WTC11 (cell line): ENCODE measurements at regions not wholly inside any gene's neighbourhood (a gene's known extent, or its start where the extent isn't known, plus 50 kb on each side); places are given as distances from the start of the nearest gene placed in this dataset.

Source experiments
- ATAC-seq: fragments of 200-7000 bp; cut with Tn5 transposase; 2 replicates; pipeline ENCODE4 v1.10.0; 2021; ENCODE audit warnings: mild to moderate bottlenecking, moderate library complexity
- CTCF ChIA-PET: fragments of 300-600 bp; sonication (Branson Sonifier 250); formaldehyde crosslinking; loops from one replicate; lab custom pipeline; 2021; ENCODE audit warnings: antibody characterized with exemption; lab: Charles Lee
- POLR2A ChIA-PET: fragments of 350-600 bp; sonication (Branson Sonifier 250); formaldehyde crosslinking; loops from one replicate; lab custom pipeline; 2021; ENCODE audit warnings: antibody characterized with exemption; lab: Charles Lee
- DNase-seq: peaks from one replicate; pipeline ENCODE4 v3.0.0; 2021; ENCODE audit warnings: low spot score
- H3K27ac Mint-ChIP-seq: 2 replicates; pipeline ENCODE4 v1.8.0; 2021; ENCODE audit warnings: mixed read lengths
- H3K27me3 Mint-ChIP-seq: 2 replicates; pipeline ENCODE4 v1.8.0; 2021; ENCODE audit warnings: low read depth, mild to moderate bottlenecking, moderate library complexity, mixed read lengths
- H3K36me3 Mint-ChIP-seq: 2 replicates; pipeline ENCODE4 v1.8.0; 2021; ENCODE audit warnings: mixed read lengths
- H3K4me1 Mint-ChIP-seq: 2 replicates; pipeline ENCODE4 v1.8.0; 2022; ENCODE audit warnings: mixed read lengths
- H3K4me3 Mint-ChIP-seq: 2 replicates; pipeline ENCODE4 v1.8.0; 2021; ENCODE audit warnings: mild to moderate bottlenecking, moderate library complexity, mixed read lengths
- H3K9me3 Mint-ChIP-seq: 2 replicates; pipeline ENCODE4 v1.8.0; 2021; ENCODE audit warnings: mixed read lengths
- ARID4B ChIP-seq: sonication (generic); formaldehyde crosslinking; IDR thresholded peaks from 2 replicates; pipeline ENCODE4 v1.8.0; 2023; ENCODE audit warnings: missing genetic modification reagents, mild to moderate bottlenecking, borderline replicate concordance
- ATF1 ChIP-seq: sonication (generic); formaldehyde crosslinking; IDR thresholded peaks from 2 replicates; pipeline ENCODE4 v1.8.1; 2023; ENCODE audit warnings: mild to moderate bottlenecking, moderate library complexity, missing genetic modification reagents
- ATF2 ChIP-seq: sonication (generic); formaldehyde crosslinking; IDR thresholded peaks from 2 replicates; pipeline ENCODE4 v1.8.1; 2022; ENCODE audit warnings: low read depth, missing genetic modification reagents, borderline replicate concordance
- ATF3 ChIP-seq: sonication (generic); formaldehyde crosslinking; conservative IDR thresholded peaks from 2 replicates; pipeline ENCODE4 v1.8.1; 2022; ENCODE audit warnings: mild to moderate bottlenecking, missing genetic modification reagents
- E2F4 ChIP-seq: sonication (generic); formaldehyde crosslinking; IDR thresholded peaks from 2 replicates; pipeline ENCODE4 v1.8.1; 2022; ENCODE audit warnings: low read depth, mild to moderate bottlenecking, moderate library complexity, missing genetic modification reagents, borderline replicate concordance
- EMX1 ChIP-seq: fragments of 250-450 bp; sonication (Bioruptor Pico); IDR thresholded peaks from 2 replicates; pipeline ENCODE4 v1.8.0; 2021; ENCODE audit warnings: mild to moderate bottlenecking
- FOXK1 ChIP-seq: sonication (generic); formaldehyde crosslinking; IDR thresholded peaks from 2 replicates; pipeline ENCODE4 v1.8.0; 2022; ENCODE audit warnings: mild to moderate bottlenecking, moderate library complexity, missing genetic modification reagents
- KAT7 ChIP-seq: sonication (generic); formaldehyde crosslinking; IDR thresholded peaks from 2 replicates; pipeline ENCODE4 v1.8.1; 2023; ENCODE audit warnings: missing genetic modification reagents, mild to moderate bottlenecking, borderline replicate concordance
- MAX ChIP-seq: sonication (generic); formaldehyde crosslinking; IDR thresholded peaks from 2 replicates; pipeline ENCODE4 v1.8.0; 2022; ENCODE audit warnings: mild to moderate bottlenecking, missing genetic modification reagents
- NFYB ChIP-seq: sonication (generic); formaldehyde crosslinking; conservative IDR thresholded peaks from 2 replicates; pipeline ENCODE4 v1.8.0; 2022; ENCODE audit warnings: low read depth, missing genetic modification reagents
- OVOL2 ChIP-seq: fragments of 250-450 bp; sonication (Bioruptor Pico); IDR thresholded peaks from 2 replicates; pipeline ENCODE4 v1.9.0; 2021; ENCODE audit warnings: mild to moderate bottlenecking, borderline replicate concordance
- RELA ChIP-seq: sonication (generic); formaldehyde crosslinking; IDR thresholded peaks from 2 replicates; pipeline ENCODE4 v1.8.1; 2022; ENCODE audit warnings: missing genetic modification reagents, mild to moderate bottlenecking, borderline replicate concordance
- RORB ChIP-seq: fragments of 250-450 bp; sonication (Bioruptor Pico); IDR thresholded peaks from 2 replicates; pipeline ENCODE4 v1.9.0; 2021; ENCODE audit warnings: mild to moderate bottlenecking
- USF1 ChIP-seq: sonication (generic); formaldehyde crosslinking; IDR thresholded peaks from 2 replicates; pipeline ENCODE4 v1.8.0; 2022; ENCODE audit warnings: mild to moderate bottlenecking, missing genetic modification reagents
- USF2 ChIP-seq: sonication (generic); formaldehyde crosslinking; IDR thresholded peaks from 2 replicates; pipeline ENCODE4 v1.8.1; 2023; ENCODE audit warnings: mild to moderate bottlenecking, missing genetic modification reagents, moderate library complexity
- ZBTB21 ChIP-seq: sonication (generic); formaldehyde crosslinking; IDR thresholded peaks from 2 replicates; pipeline ENCODE4 v1.8.1; 2023; ENCODE audit warnings: mild to moderate bottlenecking, missing genetic modification reagents, borderline replicate concordance
- ZBTB43 ChIP-seq: sonication (generic); formaldehyde crosslinking; IDR thresholded peaks from 2 replicates; pipeline ENCODE4 v1.8.1; 2023; ENCODE audit warnings: mild to moderate bottlenecking, missing genetic modification reagents
- ZMAT4 ChIP-seq: fragments of 250-450 bp; sonication (Bioruptor Pico); IDR thresholded peaks from 2 replicates; pipeline ENCODE4 v1.9.0; 2021; ENCODE audit warnings: mild to moderate bottlenecking
- ZNF512 ChIP-seq: sonication (generic); formaldehyde crosslinking; IDR thresholded peaks from 2 replicates; pipeline ENCODE4 v1.8.1; 2022; ENCODE audit warnings: missing genetic modification reagents, borderline replicate concordance
- ZSCAN18 ChIP-seq: fragments of 250-450 bp; sonication (Bioruptor Pico); IDR thresholded peaks from 2 replicates; pipeline ENCODE4 v2.1.2; 2022; ENCODE audit warnings: mild to moderate bottlenecking, moderate library complexity

- ChIA-PET POLR2A (no interaction called here), CTCF (interaction anchor here (1.4 kb wide), 1 partner anchor 68 kb away, joined by 3 read pairs; no protein-coding TSS in a partner anchor)
- no peaks in the 10 kb centered on the region for H3K9me3 Mint-ChIP-seq
- no peaks in the 10 kb centered on the region for H3K27me3 Mint-ChIP-seq
- ATAC-seq = peak; percentile 95
- H3K4me3 Mint-ChIP-seq = no peak overlapping the region
- H3K4me1 Mint-ChIP-seq = peaks cover 34% of the 10 kb centered on the region
- no peak for DNase-seq
- peak overlapping the region; percentile 90 for H3K27ac Mint-ChIP-seq
- no peaks in the 10 kb centered on the region for H3K36me3 Mint-ChIP-seq
- no peak for TF ChIP-seq EMX1 (CRISPR knock-in tag)
- TF ChIP-seq FOXK1 (CRISPR knock-in tag) = no peak
- no peak for TF ChIP-seq ARID4B (CRISPR knock-in tag)
- TF ChIP-seq E2F4 (CRISPR knock-in tag) = no peak
- no peak for TF ChIP-seq RORB (CRISPR knock-in tag)
- no peak for TF ChIP-seq KAT7 (CRISPR knock-in tag)
- TF ChIP-seq ATF2 = no peak
- TF ChIP-seq ATF3 = no peak
- no peak for TF ChIP-seq MAX
- no peak for TF ChIP-seq ZNF512 (CRISPR knock-in tag)
- no peak for TF ChIP-seq RELA (CRISPR knock-in tag)
- TF ChIP-seq USF2 (CRISPR knock-in tag) = no peak
- TF ChIP-seq ZSCAN18 = no peak
- TF ChIP-seq ZBTB21 (CRISPR knock-in tag) = no peak
- no peak for TF ChIP-seq NFYB
- TF ChIP-seq ATF1 (CRISPR knock-in tag) = no peak
- TF ChIP-seq ZMAT4 = no peak
- TF ChIP-seq OVOL2 (CRISPR knock-in tag) = no peak
- TF ChIP-seq ZBTB43 (CRISPR knock-in tag) = no peak
- TF ChIP-seq USF1 (CRISPR knock-in tag) = no peak
Measured at GRCh38 chr12:86837246-86837645, 581.1 kb upstream of the MGAT4C start.
